ENCODE measurements at regions not wholly inside any gene's neighbourhood (a gene's known extent, or its start where the extent isn't known, plus 50 kb on each side); places are given as distances from the start of the nearest gene placed in this dataset.

- ChIA-PET CTCF (no interaction called here), POLR2A (ENCODE audit: low non-redundant PET) (no interaction called here)
- no peak overlapping the region for H3K4me3 ChIP-seq (ENCODE audit: low read depth, low read length, poor library complexity, severe bottlenecking)
- no peak for TF ChIP-seq EZH2 (IDR thresholded peaks at IDR 0.05; ENCODE audit: borderline replicate concordance, low read depth, low read length, poor library complexity, severe bottlenecking)
- no peak for TF ChIP-seq CTCF (conservative IDR thresholded peaks at IDR 0.05; ENCODE audit: low read depth, low read length)
- intact Hi-C loops (cut with micrococcal nuclease; ENCODE audit: unreplicated experiment), result no loop called here
- H3K27ac ChIP-seq (ENCODE audit: low read depth, low read length, poor library complexity, severe bottlenecking), result no peak overlapping the region
- H3K36me3 ChIP-seq (ENCODE audit: insufficient read depth, low read length, poor library complexity, severe bottlenecking), result no peaks in the 10 kb centered on the region
- H3K4me1 ChIP-seq (ENCODE audit: insufficient read depth, low read length, poor library complexity, severe bottlenecking), result no peaks in the 10 kb centered on the region
- no peaks in the 10 kb centered on the region for H3K9me3 ChIP-seq (ENCODE audit: low read depth, low read length, poor library complexity, severe bottlenecking)
- no peaks in the 10 kb centered on the region for H3K27me3 ChIP-seq (replicated peaks; ENCODE audit: insufficient read depth, low read depth, low read length, poor library complexity)
- no TSS peak for BruUV-seq (replicated peaks)
- no peak for DNase-seq (ENCODE audit: low spot score)
Measured at GRCh38 chr7:101690061-101690460, 61.0 kb upstream of the MYL10 start.

GRCh38 chr7:101691822-101692384 is 62.8 kb upstream of the MYL10 start:
- Histone ChIP-seq H3K4me1 (ENCODE audit: insufficient read depth, low read length, poor library complexity, severe bottlenecking) (no peaks in the 10 kb centered on the region), H3K9me3 (ENCODE audit: low read depth, low read length, poor library complexity, severe bottlenecking) (no peaks in the 10 kb centered on the region), H3K27ac (ENCODE audit: low read depth, low read length, poor library complexity, severe bottlenecking) (no peak overlapping the region), H3K36me3 (ENCODE audit: insufficient read depth, low read length, poor library complexity, severe bottlenecking) (no peaks in the 10 kb centered on the region), H3K4me3 (ENCODE audit: low read depth, low read length, poor library complexity, severe bottlenecking) (no peak overlapping the region), H3K27me3 (replicated peaks; ENCODE audit: insufficient read depth, low read depth, low read length, poor library complexity) (no peaks in the 10 kb centered on the region)
- TF ChIP-seq EZH2 (IDR thresholded peaks at IDR 0.05; ENCODE audit: borderline replicate concordance, low read depth, low read length, poor library complexity, severe bottlenecking) (no peak), CTCF (conservative IDR thresholded peaks at IDR 0.05; ENCODE audit: low read depth, low read length) (no peak)
- CTCF ChIA-PET, result no interaction called here
- intact Hi-C loops (cut with micrococcal nuclease; ENCODE audit: unreplicated experiment), result no loop called here
- POLR2A ChIA-PET (ENCODE audit: low non-redundant PET), result no interaction called here
- DNase-seq (ENCODE audit: low spot score), result no peak
- BruUV-seq (replicated peaks), result no TSS peak

DNA sequence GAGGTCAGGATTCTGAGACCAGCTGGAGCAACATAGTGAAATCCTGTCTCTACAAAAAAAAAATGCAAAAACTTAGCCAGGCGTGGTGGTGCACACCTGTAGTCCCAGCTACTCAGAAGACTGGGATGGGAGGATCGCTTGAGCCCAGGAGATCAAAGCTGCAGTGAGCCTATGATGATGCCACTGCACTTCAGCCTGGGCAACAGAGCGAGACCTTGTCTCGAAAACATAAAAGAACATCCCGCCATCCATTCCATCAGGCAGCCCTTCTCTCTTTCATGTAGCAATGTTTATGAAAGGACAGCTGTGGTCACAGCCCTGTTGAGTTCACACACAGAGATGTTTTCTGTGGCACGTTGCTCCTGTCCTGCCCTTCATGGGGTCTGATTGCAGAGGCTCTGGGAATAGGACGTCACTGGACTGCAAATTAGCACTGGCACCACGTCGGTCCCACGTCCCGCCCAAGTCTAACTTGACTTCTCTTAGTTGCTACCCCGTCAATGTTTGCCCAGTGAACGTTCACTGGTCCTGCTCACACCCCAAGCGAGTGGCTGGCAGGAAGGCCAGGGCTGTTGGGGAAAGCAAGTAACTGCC is 64.5 kb upstream of the MYL10 start:
- Histone ChIP-seq H3K4me1 (ENCODE audit: insufficient read depth, low read length, poor library complexity, severe bottlenecking) (no peaks in the 10 kb centered on the region), H3K9me3 (ENCODE audit: low read depth, low read length, poor library complexity, severe bottlenecking) (no peaks in the 10 kb centered on the region), H3K4me3 (ENCODE audit: low read depth, low read length, poor library complexity, severe bottlenecking) (no peak overlapping the region), H3K36me3 (ENCODE audit: insufficient read depth, low read length, poor library complexity, severe bottlenecking) (no peaks in the 10 kb centered on the region), H3K27me3 (replicated peaks; ENCODE audit: insufficient read depth, low read depth, low read length, poor library complexity) (no peaks in the 10 kb centered on the region), H3K27ac (ENCODE audit: low read depth, low read length, poor library complexity, severe bottlenecking) (no peak overlapping the region)
- no peak for TF ChIP-seq CTCF (conservative IDR thresholded peaks at IDR 0.05; ENCODE audit: low read depth, low read length)
- no peak for TF ChIP-seq EZH2 (IDR thresholded peaks at IDR 0.05; ENCODE audit: borderline replicate concordance, low read depth, low read length, poor library complexity, severe bottlenecking)
- CTCF ChIA-PET, result interaction anchor here (0.6 kb wide), 1 partner anchor 22 kb away, joined by 3 read pairs; no protein-coding TSS in a partner anchor
- POLR2A ChIA-PET (ENCODE audit: low non-redundant PET), result no interaction called here
- intact Hi-C loops (cut with micrococcal nuclease; ENCODE audit: unreplicated experiment), result no loop called here
- no peak for DNase-seq (ENCODE audit: low spot score)
- BruUV-seq (replicated peaks), result no TSS peak

Data from A673 (cell line).